Trophoblast cell (in vitro differentiated cells and primary cell): ENCODE measurements at regions not wholly inside any gene's neighbourhood (a gene's known extent, or its start where the extent isn't known, plus 50 kb on each side); places are given as distances from the start of the nearest gene placed in this dataset.
A peak's percentile ranks its signal among the peaks of the same experiment; 100 is the strongest.

Source experiments
- DNase-seq, 2 donors: peaks; one replicate each; pipeline ENCODE4 v3.0.0-alpha.2; 2016
- H2AFZ ChIP-seq: 2 replicates; pipeline ENCODE4 v1.6.1; 2013; ENCODE audit warnings: low read length, moderate library complexity, mild to moderate bottlenecking; ENCODE audit not compliant: insufficient read depth, poor library complexity
- H2AK5ac ChIP-seq: 2 replicates; pipeline ENCODE4 v1.6.1; 2013; ENCODE audit warnings: mild to moderate bottlenecking, low read length
- H2BK120ac ChIP-seq: 2 replicates; pipeline ENCODE4 v1.6.1; 2013; ENCODE audit warnings: low read length, mild to moderate bottlenecking, moderate library complexity; ENCODE audit not compliant: insufficient read depth, poor library complexity
- H2BK12ac ChIP-seq: 2 replicates; pipeline ENCODE4 v1.6.1; 2013; ENCODE audit warnings: mild to moderate bottlenecking, low read length, moderate library complexity
- H2BK5ac ChIP-seq: 2 replicates; pipeline ENCODE4 v1.6.1; 2013; ENCODE audit warnings: low read length, low read depth, moderate library complexity, mild to moderate bottlenecking; ENCODE audit not compliant: poor library complexity
- H3K14ac ChIP-seq: 2 replicates; pipeline ENCODE4 v1.6.1; 2013; ENCODE audit warnings: mild to moderate bottlenecking, low read length
- H3K18ac ChIP-seq: 2 replicates; pipeline ENCODE4 v1.6.1; 2013; ENCODE audit warnings: mild to moderate bottlenecking, low read length
- H3K23ac ChIP-seq: 2 replicates; pipeline ENCODE4 v1.6.1; 2013; ENCODE audit warnings: low read length
- H3K27ac ChIP-seq: 2 replicates; pipeline ENCODE4 v1.5.1; 2013; ENCODE audit warnings: low read depth, mild to moderate bottlenecking, inconsistent platforms, low read length, moderate library complexity
- H3K27me3 ChIP-seq: 2 replicates; pipeline ENCODE4 v1.6.1; 2013; ENCODE audit warnings: inconsistent platforms, mild to moderate bottlenecking, low read length, moderate library complexity; ENCODE audit not compliant: insufficient read depth
- H3K36me3 ChIP-seq, 2 experiments: 1 replicate in 1 of 2; 2 replicates in 1 of 2; pipeline ENCODE4 v1.6.1; 2013; ENCODE audit warnings: low read length in 2 of 2, mild to moderate bottlenecking in 2 of 2, moderate library complexity in 1 of 2; ENCODE audit not compliant: insufficient read depth in 2 of 2, control insufficient read depth in 1 of 2
- H3K4ac ChIP-seq: 2 replicates; pipeline ENCODE4 v1.6.1; 2013; ENCODE audit warnings: low read depth, mild to moderate bottlenecking, low read length, moderate library complexity
- H3K4me1 ChIP-seq, 2 experiments: 1 replicate in 1 of 2; 2 replicates in 1 of 2; pipeline ENCODE4 v1.6.1; 2013; ENCODE audit warnings: low read length in 2 of 2, mild to moderate bottlenecking in 2 of 2, moderate library complexity in 1 of 2; ENCODE audit not compliant: insufficient read depth in 2 of 2, control insufficient read depth in 1 of 2
- H3K4me2 ChIP-seq: 2 replicates; pipeline ENCODE4 v1.6.1; 2013; ENCODE audit warnings: inconsistent platforms, mild to moderate bottlenecking, low read length, moderate library complexity
- H3K4me3 ChIP-seq: 2 replicates; pipeline ENCODE4 v1.5.1; 2013; ENCODE audit warnings: mild to moderate bottlenecking, low read depth, low read length, inconsistent platforms
- H3K79me1 ChIP-seq: one replicate; pipeline ENCODE4 v1.6.1; 2013; ENCODE audit warnings: low read length
- H3K79me2 ChIP-seq: 2 replicates; pipeline ENCODE4 v1.6.1; 2013; ENCODE audit warnings: low read length, mild to moderate bottlenecking; ENCODE audit not compliant: control insufficient read depth, insufficient read depth, poor library complexity
- H3K9ac ChIP-seq: 2 replicates; pipeline ENCODE4 v1.6.1; 2013; ENCODE audit warnings: mild to moderate bottlenecking, low read length
- H3K9me3 ChIP-seq: 2 replicates; pipeline ENCODE4 v1.6.1; 2013; ENCODE audit warnings: low read depth, mild to moderate bottlenecking, control low read depth, inconsistent platforms, low read length; ENCODE audit not compliant: insufficient read depth
- H4K12ac ChIP-seq: 2 replicates; pipeline ENCODE4 v1.6.1; 2013; ENCODE audit warnings: low read depth, mild to moderate bottlenecking, low read length, moderate library complexity
- H4K8ac ChIP-seq: 2 replicates; pipeline ENCODE4 v1.6.1; 2013; ENCODE audit warnings: low read depth, mild to moderate bottlenecking, low read length, moderate library complexity
- H4K91ac ChIP-seq: one replicate; pipeline ENCODE4 v1.6.1; 2013; ENCODE audit warnings: low read depth, mild to moderate bottlenecking, low read length, moderate library complexity
- WGBS: extraction: QIAGEN DNeasy Blood & Tissue Kit; methylation state at CpG from one replicate; pipeline ENCODE4 v1.1.7; 2013; ENCODE audit warnings: missing lambda C conversion rate; ENCODE audit not compliant: insufficient read length, insufficient coverage; ENCODE audit errors: extremely low coverage; 5-methylcytosine and 5-hydroxymethylcytosine counted together

- Histone ChIP-seq H3K23ac (no peak overlapping the region), H2AFZ (no peak overlapping the region), H3K4me3 (no peak overlapping the region), H3K27ac (no peak overlapping the region), H4K91ac (no peak overlapping the region), H4K8ac (no peak overlapping the region), H3K79me1 (peaks cover 3% of the 10 kb centered on the region), H3K79me2 (no peaks in the 10 kb centered on the region), H3K4ac (no peak overlapping the region), H2BK120ac (no peak overlapping the region), H4K12ac (no peak overlapping the region), H3K18ac (no peak overlapping the region), H3K14ac (no peak overlapping the region), H3K4me1 (peaks cover 6 to 8% of the 10 kb centered on the region in 2 experiments), H3K27me3 (no peaks in the 10 kb centered on the region), H2BK5ac (no peak overlapping the region), H3K9me3 (no peaks in the 10 kb centered on the region), H2BK12ac (no peak overlapping the region), H3K4me2 (no peak overlapping the region), H3K9ac (no peak overlapping the region), H2AK5ac (no peak overlapping the region), H3K36me3 (no peaks in the 10 kb centered on the region)
- DNase-seq = no peak
- WGBS = 100% methylated on average over 2 of the region's 4 CpGs
Measured at GRCh38 chr9:86648156-86648827, 294.1 kb upstream of the TUT7 start.

DNA sequence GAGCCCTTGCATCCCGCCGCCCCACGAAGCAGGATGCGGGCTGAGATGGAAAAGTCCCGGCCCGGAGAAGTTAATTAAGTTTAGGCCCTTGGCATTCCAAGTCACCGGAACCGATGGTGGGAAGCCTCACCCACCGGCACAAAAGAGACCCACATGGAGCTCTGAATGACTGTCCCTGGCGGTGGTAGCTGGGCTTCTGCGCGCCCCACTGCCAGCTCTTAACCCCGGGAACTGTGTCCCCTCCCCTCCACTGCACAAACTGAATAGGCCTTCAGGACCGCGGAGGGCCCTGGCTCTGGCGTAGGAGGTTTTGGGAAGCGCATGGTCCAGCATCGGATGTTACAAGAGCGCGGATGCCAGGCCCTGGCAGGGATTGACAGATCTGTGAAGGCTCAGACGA, 291.1 kb upstream of the TUT7 start:
- Histone ChIP-seq H3K4me2 (no peak overlapping the region), H3K9me3 (no peaks in the 10 kb centered on the region), H3K4ac (no peak overlapping the region), H3K18ac (peak overlapping the region; percentile 50), H2BK120ac (peak overlapping the region; percentile 18), H3K27ac (no peak overlapping the region), H4K91ac (peak overlapping the region; percentile 42), H3K79me1 (peaks cover 11% of the 10 kb centered on the region), H2AK5ac (peak overlapping the region; percentile 45), H2AFZ (no peak overlapping the region), H4K8ac (no peak overlapping the region), H4K12ac (no peak overlapping the region), H3K14ac (no peak overlapping the region), H3K9ac (peak overlapping the region; percentile 16), H3K27me3 (no peaks in the 10 kb centered on the region), H3K23ac (no peak overlapping the region), H3K79me2 (no peaks in the 10 kb centered on the region), H3K4me3 (no peak overlapping the region), H3K36me3 (no peaks in the 10 kb centered on the region), H2BK5ac (no peak overlapping the region), H2BK12ac (peak overlapping the region; percentile 37), H3K4me1 (peaks cover 16 to 21% of the 10 kb centered on the region in 2 experiments)
- no peak for DNase-seq
- WGBS = no CpG with 5 or more reads among the region's 21 CpGs

DNA sequence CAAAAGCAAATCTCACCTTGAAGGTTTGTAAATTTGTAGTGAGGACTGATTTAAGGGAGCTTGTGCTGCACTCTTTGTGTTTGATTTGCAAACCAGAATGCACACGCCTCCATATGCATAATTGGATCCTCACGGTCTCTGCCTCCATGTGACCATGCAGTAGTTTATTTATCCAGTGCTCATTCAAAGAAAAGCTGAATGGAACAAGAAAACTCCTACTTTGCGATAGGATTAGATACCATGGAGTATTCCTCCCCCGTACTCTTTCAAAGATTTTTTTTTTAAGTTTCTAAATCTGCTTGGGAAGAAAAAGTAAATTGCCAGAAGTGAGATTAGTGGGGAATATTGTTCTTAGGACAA, 290.4 kb upstream of the TUT7 start:
- no peak overlapping the region for H3K23ac ChIP-seq
- no peak overlapping the region for H3K4ac ChIP-seq
- H3K36me3 ChIP-seq = no peaks in the 10 kb centered on the region
- H4K12ac ChIP-seq = no peak overlapping the region
- no peak overlapping the region for H2AK5ac ChIP-seq
- peak overlapping the region; percentile 50 for H3K27ac ChIP-seq
- WGBS = no CpG with 5 or more reads among the region's 4 CpGs
- no peak for DNase-seq
- H2AFZ ChIP-seq = no peak overlapping the region
- no peaks in the 10 kb centered on the region for H3K9me3 ChIP-seq
- H3K14ac ChIP-seq = no peak overlapping the region
- peaks cover 17 to 22% of the 10 kb centered on the region in 2 experiments for H3K4me1 ChIP-seq
- H4K91ac ChIP-seq = no peak overlapping the region
- H3K79me2 ChIP-seq = no peaks in the 10 kb centered on the region
- H4K8ac ChIP-seq = no peak overlapping the region
- no peak overlapping the region for H3K18ac ChIP-seq
- H3K4me3 ChIP-seq = no peak overlapping the region
- H2BK5ac ChIP-seq = no peak overlapping the region
- peaks cover 11% of the 10 kb centered on the region for H3K79me1 ChIP-seq
- H2BK120ac ChIP-seq = no peak overlapping the region
- no peak overlapping the region for H3K9ac ChIP-seq
- H3K27me3 ChIP-seq = no peaks in the 10 kb centered on the region
- H3K4me2 ChIP-seq = no peak overlapping the region
- H2BK12ac ChIP-seq = no peak overlapping the region

- peak overlapping the region; percentile 51 for H2BK5ac ChIP-seq
- H3K4me3 ChIP-seq = no peak overlapping the region
- peak; percentile 27 to 49 for DNase-seq
- H3K27me3 ChIP-seq = no peaks in the 10 kb centered on the region
- H2AFZ ChIP-seq = no peak overlapping the region
- H3K4ac ChIP-seq = no peak overlapping the region
- H3K27ac ChIP-seq = peak overlapping the region; percentile 65
- peak overlapping the region; percentile 67 for H3K14ac ChIP-seq
- H4K8ac ChIP-seq = peak overlapping the region; percentile 54
- peak overlapping the region; percentile 55 for H2BK120ac ChIP-seq
- WGBS = no CpG with 5 or more reads among the region's 7 CpGs
- H3K4me2 ChIP-seq = no peak overlapping the region
- H3K9ac ChIP-seq = no peak overlapping the region
- no peak overlapping the region for H4K12ac ChIP-seq
- H3K9me3 ChIP-seq = no peaks in the 10 kb centered on the region
- peak overlapping the region; percentile 57 for H2AK5ac ChIP-seq
- H3K23ac ChIP-seq = no peak overlapping the region
- H3K79me1 ChIP-seq = peaks cover 11% of the 10 kb centered on the region
- peak overlapping the region; percentile 82 for H4K91ac ChIP-seq
- H3K4me1 ChIP-seq = peaks cover 18 to 23% of the 10 kb centered on the region in 2 experiments
- H2BK12ac ChIP-seq = peak overlapping the region; percentile 37
- no peaks in the 10 kb centered on the region for H3K79me2 ChIP-seq
- no peaks in the 10 kb centered on the region for H3K36me3 ChIP-seq
- peak overlapping the region; percentile 10 for H3K18ac ChIP-seq
Measured at GRCh38 chr9:86643946-86644674, 289.9 kb upstream of the TUT7 start.
